OCI-LY7 (cell line): ENCODE measurements at regions not wholly inside any gene's neighbourhood (a gene's known extent, or its start where the extent isn't known, plus 50 kb on each side); places are given as distances from the start of the nearest gene placed in this dataset.

ENCODE experiments used
- BruUV-seq: library from RNA; stranded (reverse); fragments of 400-500 nt; replicated peaks from 2 replicates; lab custom pipeline; 2021; lab: Mats Ljungman, UMichigan
- CTCF ChIA-PET: fragments of 300-600 bp; sonication (Branson Sonifier 250); formaldehyde crosslinking; loops from one replicate; lab custom pipeline; 2022; ENCODE audit warnings: antibody characterized with exemption; ENCODE audit not compliant: unreplicated experiment; lab: Charles Lee
- POLR2A ChIA-PET: fragments of 300-600 bp; sonication (Branson Sonifier 250); formaldehyde crosslinking; loops from one replicate; lab custom pipeline; 2022; ENCODE audit warnings: antibody characterized with exemption; lab: Charles Lee
- DNase-seq: peaks from one replicate; pipeline ENCODE4 v3.0.0-alpha.2; 2015; ENCODE audit warnings: low spot score
- H2AFZ ChIP-seq: fragments of 200-600 bp; sonication (generic), shearing (Covaris generic); 2 replicates; pipeline ENCODE4 v1.6.1; 2014; ENCODE audit warnings: mild to moderate bottlenecking, antibody characterized with exemption, low read length, moderate library complexity
- H3K27ac ChIP-seq: fragments of 200-600 bp; sonication (generic); 2 replicates; pipeline ENCODE4 v1.5.1; 2014; ENCODE audit warnings: mixed run types, low read depth, mild to moderate bottlenecking, moderate library complexity, low read length, inconsistent platforms; ENCODE audit not compliant: poor library complexity, severe bottlenecking
- H3K36me3 ChIP-seq: fragments of 200-600 bp; sonication (generic); 2 replicates; pipeline ENCODE4 v1.6.1; 2014; ENCODE audit warnings: mild to moderate bottlenecking, antibody characterized with exemption, low read length, moderate library complexity, mixed read lengths; ENCODE audit not compliant: insufficient read depth
- H3K4me1 ChIP-seq: fragments of 200-600 bp; sonication (generic); 2 replicates; pipeline ENCODE4 v1.5.1; 2014; ENCODE audit warnings: mild to moderate bottlenecking, low read length; ENCODE audit not compliant: insufficient read depth, poor library complexity, severe bottlenecking
- H3K4me2 ChIP-seq: fragments of 200-600 bp; sonication (generic); 2 replicates; pipeline ENCODE4 v1.6.1; 2014; ENCODE audit warnings: mild to moderate bottlenecking, low read length
- H3K4me3 ChIP-seq: fragments of 200-600 bp; sonication (generic); 2 replicates; pipeline ENCODE4 v1.5.1; 2014; ENCODE audit warnings: mild to moderate bottlenecking, low read depth, low read length; ENCODE audit not compliant: poor library complexity, severe bottlenecking
- H3K79me2 ChIP-seq: fragments of 200-600 bp; sonication (generic); 2 replicates; pipeline ENCODE4 v1.6.1; 2016; ENCODE audit warnings: low read depth, mild to moderate bottlenecking, low read length, moderate library complexity, mixed read lengths; ENCODE audit not compliant: insufficient read depth
- H3K9me2 ChIP-seq: fragments of 200-600 bp; sonication (generic); 2 replicates; pipeline ENCODE4 v1.6.1; 2016; ENCODE audit warnings: mild to moderate bottlenecking, low read length, mixed read lengths; ENCODE audit not compliant: insufficient read depth
- H3K9me3 ChIP-seq: fragments of 200-600 bp; sonication (generic); 2 replicates; pipeline ENCODE4 v1.6.1; 2014; ENCODE audit warnings: mild to moderate bottlenecking, mixed run types, low read length, mixed read lengths
- H4K20me1 ChIP-seq: fragments of 200-600 bp; sonication (generic); 2 replicates; pipeline ENCODE4 v1.6.1; 2014; ENCODE audit warnings: mild to moderate bottlenecking, antibody characterized with exemption, low read length, moderate library complexity, mixed read lengths; ENCODE audit not compliant: insufficient read depth
- EZH2phosphoT487 ChIP-seq: fragments of 200-600 bp; sonication (generic); IDR thresholded peaks from 2 replicates; pipeline ENCODE4 v1.6.1; 2018; ENCODE audit warnings: low read depth, borderline replicate concordance, mild to moderate bottlenecking, mixed run types, antibody characterized with exemption, low read length, moderate library complexity, mixed read lengths
- intact Hi-C: fragments of 100-400 bp; cut with micrococcal nuclease; formaldehyde crosslinking; loops from one replicate; pipeline ENCODE4 v1.10.0; 2022; ENCODE audit not compliant: unreplicated experiment
- TF ChIP-seq, protein P1 (sequence below): fragments of 200-600 bp; sonication (generic); conservative IDR thresholded peaks from 2 replicates; pipeline ENCODE4 v1.5.1; 2014; ENCODE audit warnings: mild to moderate bottlenecking, antibody characterized with exemption, low read length, moderate library complexity, mixed read lengths

GRCh38 chr5:61732369-61732768 lies 400.3 kb downstream of the ZSWIM6 start:
- Histone ChIP-seq H3K79me2 (no peaks in the 10 kb centered on the region), H3K9me3 (no peaks in the 10 kb centered on the region), H3K4me3 (no peak overlapping the region), H3K27ac (no peak overlapping the region), H3K4me1 (no peaks in the 10 kb centered on the region), H4K20me1 (no peaks in the 10 kb centered on the region), H3K36me3 (no peaks in the 10 kb centered on the region), H2AFZ (no peak overlapping the region), H3K4me2 (no peak overlapping the region), H3K9me2 (no peaks in the 10 kb centered on the region)
- CTCF ChIA-PET = no interaction called here
- TF ChIP-seq, protein P1, sequence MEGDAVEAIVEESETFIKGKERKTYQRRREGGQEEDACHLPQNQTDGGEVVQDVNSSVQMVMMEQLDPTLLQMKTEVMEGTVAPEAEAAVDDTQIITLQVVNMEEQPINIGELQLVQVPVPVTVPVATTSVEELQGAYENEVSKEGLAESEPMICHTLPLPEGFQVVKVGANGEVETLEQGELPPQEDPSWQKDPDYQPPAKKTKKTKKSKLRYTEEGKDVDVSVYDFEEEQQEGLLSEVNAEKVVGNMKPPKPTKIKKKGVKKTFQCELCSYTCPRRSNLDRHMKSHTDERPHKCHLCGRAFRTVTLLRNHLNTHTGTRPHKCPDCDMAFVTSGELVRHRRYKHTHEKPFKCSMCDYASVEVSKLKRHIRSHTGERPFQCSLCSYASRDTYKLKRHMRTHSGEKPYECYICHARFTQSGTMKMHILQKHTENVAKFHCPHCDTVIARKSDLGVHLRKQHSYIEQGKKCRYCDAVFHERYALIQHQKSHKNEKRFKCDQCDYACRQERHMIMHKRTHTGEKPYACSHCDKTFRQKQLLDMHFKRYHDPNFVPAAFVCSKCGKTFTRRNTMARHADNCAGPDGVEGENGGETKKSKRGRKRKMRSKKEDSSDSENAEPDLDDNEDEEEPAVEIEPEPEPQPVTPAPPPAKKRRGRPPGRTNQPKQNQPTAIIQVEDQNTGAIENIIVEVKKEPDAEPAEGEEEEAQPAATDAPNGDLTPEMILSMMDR = no peak
- no peak for TF ChIP-seq EZH2phosphoT487
- DNase-seq = no peak
- POLR2A ChIA-PET = no interaction called here
- BruUV-seq = no TSS peak
- intact Hi-C loops = no loop called here

- POLR2A ChIA-PET = no interaction called here
- no TSS peak for BruUV-seq
- intact Hi-C loops = no loop called here
These were observed 400.7 kb downstream of the ZSWIM6 start for GRCh38 chr5:61732796-61733195.

GRCh38 chr5:61734001-61734400 lies 401.9 kb downstream of the ZSWIM6 start:
- ChIA-PET POLR2A (interaction anchor here (0.8 kb wide), 1 partner anchor 27 kb away, joined by 4 read pairs; no protein-coding TSS in a partner anchor), CTCF (no interaction called here)
- Histone ChIP-seq H3K36me3 (no peaks in the 10 kb centered on the region), H3K27ac (no peak overlapping the region), H3K9me3 (no peaks in the 10 kb centered on the region), H3K4me3 (no peak overlapping the region), H2AFZ (no peak overlapping the region), H4K20me1 (no peaks in the 10 kb centered on the region), H3K79me2 (no peaks in the 10 kb centered on the region), H3K4me1 (no peaks in the 10 kb centered on the region), H3K9me2 (no peaks in the 10 kb centered on the region), H3K4me2 (no peak overlapping the region)
- no peak for DNase-seq
- TF ChIP-seq, protein P1 = no peak
- no peak for TF ChIP-seq EZH2phosphoT487
- BruUV-seq = no TSS peak
- intact Hi-C loops = no loop called here

More at GRCh38 chr5:61732796-61733195, 400.7 kb downstream of the ZSWIM6 start:
- no peaks in the 10 kb centered on the region for H3K4me1 ChIP-seq
- CTCF ChIA-PET = no interaction called here
- no peaks in the 10 kb centered on the region for H3K36me3 ChIP-seq
- H3K4me3 ChIP-seq = no peak overlapping the region
- H3K9me2 ChIP-seq = no peaks in the 10 kb centered on the region
- no peak overlapping the region for H3K4me2 ChIP-seq
- no peak overlapping the region for H3K27ac ChIP-seq
- H3K79me2 ChIP-seq = no peaks in the 10 kb centered on the region
- H3K9me3 ChIP-seq = no peaks in the 10 kb centered on the region
- H2AFZ ChIP-seq = no peak overlapping the region
- DNase-seq = no peak
- no peaks in the 10 kb centered on the region for H4K20me1 ChIP-seq
- no peak for TF ChIP-seq EZH2phosphoT487
- TF ChIP-seq, protein P1 = no peak
